ENCODE measurements at regions not wholly inside any gene's neighbourhood (a gene's known extent, or its start where the extent isn't known, plus 50 kb on each side); places are given as distances from the start of the nearest gene placed in this dataset.

DNA sequence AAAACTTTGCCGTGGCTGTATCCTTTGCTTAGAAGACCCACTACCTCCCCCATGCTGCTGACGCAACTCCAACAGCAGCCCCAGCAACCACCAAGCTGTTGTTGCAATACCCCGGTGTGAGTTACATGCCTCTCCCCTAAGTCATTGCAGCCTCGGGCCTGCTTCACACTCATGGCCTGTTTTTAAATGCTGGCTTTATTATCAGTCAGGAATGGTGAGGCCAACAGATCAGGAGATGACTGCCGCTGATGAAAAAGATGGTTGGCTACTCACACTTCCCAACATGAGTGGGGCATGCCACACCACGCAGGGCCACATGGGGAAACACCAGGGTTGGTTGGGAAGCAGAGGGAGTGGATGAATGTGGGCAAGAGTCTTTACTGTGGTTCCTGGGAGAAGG is 171.5 kb upstream of the SYT13 start:
- ChIA-PET POLR2A (interaction anchor here (0.7 kb wide), 1 partner anchor 61 kb away, joined by 3 read pairs; no protein-coding TSS in a partner anchor), CTCF (ENCODE audit: unreplicated experiment) (no interaction called here)
- intact Hi-C loops (cut with micrococcal nuclease; ENCODE audit: unreplicated experiment) = no loop called here
- Histone ChIP-seq H3K79me2 (ENCODE audit: insufficient read depth, low read depth, low read length) (no peaks in the 10 kb centered on the region), H4K20me1 (ENCODE audit: insufficient read depth, low read length) (no peaks in the 10 kb centered on the region), H3K4me2 (ENCODE audit: low read length) (no peak overlapping the region), H3K36me3 (ENCODE audit: insufficient read depth, low read length) (no peaks in the 10 kb centered on the region), H3K4me3 (ENCODE audit: low read depth, low read length, poor library complexity, severe bottlenecking) (no peak overlapping the region), H3K4me1 (ENCODE audit: insufficient read depth, low read length, poor library complexity, severe bottlenecking) (no peaks in the 10 kb centered on the region), H2AFZ (ENCODE audit: low read length) (no peak overlapping the region), H3K9me3 (ENCODE audit: low read length) (no peaks in the 10 kb centered on the region), H3K27ac (ENCODE audit: low read depth, low read length, poor library complexity, severe bottlenecking) (no peak overlapping the region), H3K9me2 (ENCODE audit: insufficient read depth, low read length) (no peaks in the 10 kb centered on the region)
- no TSS peak for BruUV-seq (replicated peaks)
- DNase-seq (ENCODE audit: low spot score) = no peak
- TF ChIP-seq, protein P1, sequence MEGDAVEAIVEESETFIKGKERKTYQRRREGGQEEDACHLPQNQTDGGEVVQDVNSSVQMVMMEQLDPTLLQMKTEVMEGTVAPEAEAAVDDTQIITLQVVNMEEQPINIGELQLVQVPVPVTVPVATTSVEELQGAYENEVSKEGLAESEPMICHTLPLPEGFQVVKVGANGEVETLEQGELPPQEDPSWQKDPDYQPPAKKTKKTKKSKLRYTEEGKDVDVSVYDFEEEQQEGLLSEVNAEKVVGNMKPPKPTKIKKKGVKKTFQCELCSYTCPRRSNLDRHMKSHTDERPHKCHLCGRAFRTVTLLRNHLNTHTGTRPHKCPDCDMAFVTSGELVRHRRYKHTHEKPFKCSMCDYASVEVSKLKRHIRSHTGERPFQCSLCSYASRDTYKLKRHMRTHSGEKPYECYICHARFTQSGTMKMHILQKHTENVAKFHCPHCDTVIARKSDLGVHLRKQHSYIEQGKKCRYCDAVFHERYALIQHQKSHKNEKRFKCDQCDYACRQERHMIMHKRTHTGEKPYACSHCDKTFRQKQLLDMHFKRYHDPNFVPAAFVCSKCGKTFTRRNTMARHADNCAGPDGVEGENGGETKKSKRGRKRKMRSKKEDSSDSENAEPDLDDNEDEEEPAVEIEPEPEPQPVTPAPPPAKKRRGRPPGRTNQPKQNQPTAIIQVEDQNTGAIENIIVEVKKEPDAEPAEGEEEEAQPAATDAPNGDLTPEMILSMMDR (conservative IDR thresholded peaks at IDR 0.05; ENCODE audit: low read length) = no peak
- no peak for TF ChIP-seq EZH2phosphoT487 (IDR thresholded peaks at IDR 0.05; ENCODE audit: borderline replicate concordance, low read depth, low read length)

DNA sequence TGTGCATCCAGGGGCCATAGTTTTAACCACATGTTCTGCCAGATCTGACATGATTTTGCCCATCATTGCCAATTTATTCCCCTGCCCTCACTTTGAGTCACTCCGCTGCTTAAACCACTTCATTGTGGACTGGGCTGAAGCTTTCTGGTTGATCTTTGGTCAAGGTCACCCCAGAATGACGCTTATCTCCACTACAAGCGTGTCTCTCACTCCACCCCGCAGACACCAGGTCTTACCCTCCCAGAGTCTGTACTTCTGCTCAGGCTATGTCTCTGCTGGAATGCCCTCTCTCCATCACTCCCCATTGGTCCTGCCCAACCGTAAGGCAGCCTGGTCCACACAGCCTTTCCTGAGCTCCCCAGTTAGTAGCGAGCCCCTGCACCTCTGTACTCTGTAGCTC is 170.5 kb upstream of the SYT13 start:
- Histone ChIP-seq H4K20me1 (ENCODE audit: insufficient read depth, low read length) (no peaks in the 10 kb centered on the region), H3K27ac (ENCODE audit: low read depth, low read length, poor library complexity, severe bottlenecking) (no peak overlapping the region), H3K9me2 (ENCODE audit: insufficient read depth, low read length) (no peaks in the 10 kb centered on the region), H3K9me3 (ENCODE audit: low read length) (no peaks in the 10 kb centered on the region), H3K4me1 (ENCODE audit: insufficient read depth, low read length, poor library complexity, severe bottlenecking) (no peaks in the 10 kb centered on the region), H3K79me2 (ENCODE audit: insufficient read depth, low read depth, low read length) (no peaks in the 10 kb centered on the region), H2AFZ (ENCODE audit: low read length) (no peak overlapping the region), H3K36me3 (ENCODE audit: insufficient read depth, low read length) (no peaks in the 10 kb centered on the region), H3K4me2 (ENCODE audit: low read length) (no peak overlapping the region), H3K4me3 (ENCODE audit: low read depth, low read length, poor library complexity, severe bottlenecking) (no peak overlapping the region)
- ChIA-PET CTCF (ENCODE audit: unreplicated experiment) (no interaction called here), POLR2A (interaction anchor here (0.7 kb wide), 1 partner anchor 62 kb away, joined by 3 read pairs; no protein-coding TSS in a partner anchor)
- DNase-seq (ENCODE audit: low spot score) = no peak
- intact Hi-C loops (cut with micrococcal nuclease; ENCODE audit: unreplicated experiment) = no loop called here
- TF ChIP-seq, protein P1 (conservative IDR thresholded peaks at IDR 0.05; ENCODE audit: low read length) = no peak
- no peak for TF ChIP-seq EZH2phosphoT487 (IDR thresholded peaks at IDR 0.05; ENCODE audit: borderline replicate concordance, low read depth, low read length)
- BruUV-seq (replicated peaks) = no TSS peak

DNA sequence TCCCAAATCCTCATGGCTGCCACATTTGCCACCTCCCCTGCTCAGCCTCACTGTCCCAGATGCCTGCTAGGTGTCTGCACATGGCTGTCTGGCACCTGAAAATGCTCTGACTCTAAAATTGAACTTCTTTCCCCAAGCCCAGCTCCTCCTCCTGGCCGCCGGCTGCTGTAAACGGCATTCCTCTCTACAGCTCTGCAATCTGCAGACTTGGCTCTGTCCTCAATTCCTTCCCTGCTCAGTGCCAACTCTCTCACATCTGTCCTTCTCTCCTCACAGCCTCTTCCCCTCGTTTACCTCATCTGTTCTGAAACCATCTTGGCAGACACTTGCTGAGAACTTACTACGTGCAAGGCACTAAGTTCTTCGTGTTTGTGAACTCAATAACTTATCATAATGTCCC is 169.4 kb upstream of the SYT13 start:
- Histone ChIP-seq H3K4me1 (ENCODE audit: insufficient read depth, low read length, poor library complexity, severe bottlenecking) (no peaks in the 10 kb centered on the region), H3K36me3 (ENCODE audit: insufficient read depth, low read length) (no peaks in the 10 kb centered on the region), H3K9me3 (ENCODE audit: low read length) (no peaks in the 10 kb centered on the region), H4K20me1 (ENCODE audit: insufficient read depth, low read length) (no peaks in the 10 kb centered on the region), H3K79me2 (ENCODE audit: insufficient read depth, low read depth, low read length) (no peaks in the 10 kb centered on the region), H2AFZ (ENCODE audit: low read length) (no peak overlapping the region), H3K4me2 (ENCODE audit: low read length) (no peak overlapping the region), H3K4me3 (ENCODE audit: low read depth, low read length, poor library complexity, severe bottlenecking) (no peak overlapping the region), H3K9me2 (ENCODE audit: insufficient read depth, low read length) (no peaks in the 10 kb centered on the region), H3K27ac (ENCODE audit: low read depth, low read length, poor library complexity, severe bottlenecking) (no peak overlapping the region)
- ChIA-PET CTCF (ENCODE audit: unreplicated experiment) (no interaction called here), POLR2A (no interaction called here)
- no TSS peak for BruUV-seq (replicated peaks)
- TF ChIP-seq EZH2phosphoT487 (IDR thresholded peaks at IDR 0.05; ENCODE audit: borderline replicate concordance, low read depth, low read length) = no peak
- TF ChIP-seq, protein P1 (conservative IDR thresholded peaks at IDR 0.05; ENCODE audit: low read length) = no peak
- DNase-seq (ENCODE audit: low spot score) = no peak
- intact Hi-C loops (cut with micrococcal nuclease; ENCODE audit: unreplicated experiment) = no loop called here
